Tibial artery (tissue), 4 donors: ENCODE measurements at regions not wholly inside any gene's neighbourhood (a gene's known extent, or its start where the extent isn't known, plus 50 kb on each side); places are given as distances from the start of the nearest gene placed in this dataset.
"Not testable (repeated sequence)": the region's sequence is repeated elsewhere in the genome, so short reads cannot be mapped to it uniquely, and the experiment has no call there.

Experiments
- DNase-seq, 2 donors: peaks; one replicate each; pipeline ENCODE4 v3.0.0-alpha.2; 2019
- H3K27ac ChIP-seq, 2 donors: fragments of 200-600 bp; sonication (generic) in 1 of 2; 1 replicate in 1 of 2; 2 replicates in 1 of 2; pipeline ENCODE4 v1.5.1; 2018 to 2019; ENCODE audit warnings: mild to moderate bottlenecking in 1 of 2
- H3K27me3 ChIP-seq, 2 donors: fragments of 200-600 bp; sonication (generic) in 1 of 2; one replicate each; pipeline versions ENCODE4 v1.5.1 to v1.6.0; 2016 to 2019
- H3K36me3 ChIP-seq, 3 donors: fragments of 200-600 bp; sonication (generic) in 2 of 3; one replicate each; pipeline ENCODE4 v1.5.1; 2016 to 2019; ENCODE audit warnings: mild to moderate bottlenecking in 2 of 3
- H3K4me1 ChIP-seq, 4 donors: fragments of 200-600 bp; sonication (generic) in 2 of 4; 1 replicate in 3 of 4; 2 replicates in 1 of 4; pipeline ENCODE4 v1.5.1; 2016 to 2019
- H3K4me3 ChIP-seq, 2 donors: fragments of 200-600 bp; sonication (generic) in 1 of 2; 1 replicate in 1 of 2; 2 replicates in 1 of 2; pipeline ENCODE4 v1.5.1; 2018 to 2019; ENCODE audit warnings: mild to moderate bottlenecking in 2 of 2
- H3K9me3 ChIP-seq, 3 donors: fragments of 200-600 bp; sonication (generic) in 1 of 3; one replicate each; pipeline ENCODE4 v1.5.1; 2016 to 2019
- CTCF ChIP-seq, 2 experiments: fragments of 200-600 bp in 1 of 2; fragments of 450-650 bp in 1 of 2; IDR thresholded peaks; one replicate each; pipeline ENCODE4 v1.5.1; 2017 to 2019; ENCODE audit warnings: antibody characterized with exemption in 2 of 2, mild to moderate bottlenecking in 1 of 2, moderate library complexity in 1 of 2
- intact Hi-C: fragments of 100-400 bp; cut with DNase I; formaldehyde crosslinking; loops from one replicate; pipeline ENCODE4 v1.15.0; 2023; ENCODE audit warnings: low total_unique reads

DNA sequence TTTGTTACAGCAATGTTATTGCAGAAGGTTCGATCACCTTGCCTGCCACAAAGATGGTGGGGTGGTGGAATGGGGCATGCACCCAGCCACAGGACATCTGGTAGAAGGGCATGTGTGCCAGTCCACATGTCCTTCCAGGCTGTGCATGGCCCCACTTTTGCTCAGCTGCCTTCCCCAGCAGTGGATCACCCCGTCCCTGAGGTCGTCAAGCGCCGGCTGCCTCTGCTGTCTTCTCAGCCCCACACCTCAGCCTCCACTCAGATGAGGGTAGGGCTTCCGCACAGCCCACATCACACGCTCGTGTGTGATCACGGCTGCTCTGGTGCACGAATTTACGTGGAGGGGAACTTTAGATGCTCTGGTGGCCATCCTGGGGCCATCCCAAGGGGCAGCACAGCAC lies 109.5 kb upstream of the PMEPA1 start:
- no peak for TF ChIP-seq CTCF (IDR thresholded peaks at IDR 0.05)
- Histone ChIP-seq H3K27ac (no peak overlapping the region), H3K36me3 (no peaks in the 10 kb centered on the region), H3K27me3 (peaks cover 0 to 6% of the 10 kb centered on the region in 2 donors), H3K4me1 (peaks cover 0 to 8% (median 0%) of the 10 kb centered on the region in 4 donors), H3K9me3 (no peaks in the 10 kb centered on the region), H3K4me3 (no peak overlapping the region)
- intact Hi-C loops: no loop called here
- no peak for DNase-seq

DNA sequence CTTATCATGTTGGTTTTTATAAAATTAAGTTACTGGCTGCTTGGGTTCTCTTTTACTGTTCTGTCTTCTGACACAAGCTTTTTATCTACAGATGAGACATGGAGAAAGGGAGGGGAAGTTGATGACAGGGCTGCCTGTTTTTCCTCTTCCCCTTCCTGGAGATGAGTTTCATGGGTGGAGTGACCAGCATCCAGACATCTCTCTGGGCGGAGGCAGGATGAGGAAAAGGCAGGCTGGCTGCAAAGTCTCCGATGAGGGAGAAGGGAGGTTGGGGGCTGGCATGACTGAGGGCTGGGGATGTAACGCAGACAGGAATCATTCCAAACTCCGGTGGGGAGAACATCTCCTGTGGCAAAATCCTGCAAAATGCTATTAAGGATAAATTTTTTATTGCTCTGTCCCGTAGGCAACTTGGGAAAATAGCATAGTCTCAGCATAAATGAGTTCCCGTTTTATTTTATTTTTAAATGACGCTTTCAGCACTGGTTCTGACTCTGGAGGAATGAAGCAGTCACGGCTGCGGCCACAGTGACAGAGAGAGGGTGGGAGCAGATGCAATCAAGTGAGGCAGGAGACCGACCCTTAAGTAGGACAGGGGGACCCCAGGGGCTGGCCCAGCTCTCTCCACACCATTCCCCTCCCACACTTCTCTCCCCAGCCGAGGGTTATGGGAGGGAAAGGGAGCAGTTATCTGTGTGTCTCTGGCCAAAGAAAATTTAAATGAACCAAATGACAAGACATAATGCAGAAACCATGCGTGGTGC lies 108.8 kb upstream of the PMEPA1 start:
- Histone ChIP-seq H3K36me3 (no peaks in the 10 kb centered on the region), H3K27ac (no peak overlapping the region), H3K9me3 (no peaks in the 10 kb centered on the region), H3K4me3 (no peak overlapping the region), H3K27me3 (peaks cover 0 to 6% of the 10 kb centered on the region in 2 donors), H3K4me1 (peaks cover 0 to 8% (median 0%) of the 10 kb centered on the region in 4 donors)
- intact Hi-C loops: no loop called here
- DNase-seq: peak in 1 of 2 donors; percentile 26
- no peak for TF ChIP-seq CTCF (IDR thresholded peaks at IDR 0.05)

GRCh38 chr20:57815405-57815804 lies 105.6 kb upstream of the PMEPA1 start:
- no peak for TF ChIP-seq CTCF (IDR thresholded peaks at IDR 0.05)
- H3K9me3 ChIP-seq: no peaks in the 10 kb centered on the region
- H3K36me3 ChIP-seq: no peaks in the 10 kb centered on the region
- peaks cover 0 to 10% (median 4%) of the 10 kb centered on the region in 4 donors for H3K4me1 ChIP-seq
- intact Hi-C loops: no loop called here
- H3K4me3 ChIP-seq: no peak overlapping the region
- no peak overlapping the region for H3K27ac ChIP-seq
- no peak for DNase-seq
- no peaks in the 10 kb centered on the region for H3K27me3 ChIP-seq

DNA sequence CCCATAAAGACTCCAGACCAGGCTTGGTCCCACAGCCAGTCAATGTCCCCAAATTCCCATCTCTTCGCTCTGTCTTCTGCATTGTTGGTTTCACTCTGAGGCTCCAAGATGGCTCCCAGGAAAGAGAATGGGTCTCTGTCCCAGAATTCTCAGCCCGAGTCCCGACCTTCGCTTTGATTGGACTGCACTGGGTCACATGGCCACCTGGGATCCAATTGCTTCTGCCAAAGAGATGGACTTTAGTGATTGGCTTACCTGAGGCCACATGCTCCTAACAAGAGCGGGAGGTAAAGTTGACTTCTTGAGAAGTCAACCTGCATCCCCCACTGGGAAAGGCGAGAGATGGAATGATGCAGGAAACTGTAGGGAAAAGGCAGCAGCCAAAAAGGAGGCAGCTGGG lies 104.7 kb upstream of the PMEPA1 start:
- no peak overlapping the region for H3K4me3 ChIP-seq
- intact Hi-C loops: no loop called here
- DNase-seq: no peak
- no peak for TF ChIP-seq CTCF (IDR thresholded peaks at IDR 0.05)
- H3K27me3 ChIP-seq: no peaks in the 10 kb centered on the region
- H3K27ac ChIP-seq: no peak overlapping the region
- peaks cover 0 to 12% (median 4%) of the 10 kb centered on the region in 4 donors for H3K4me1 ChIP-seq
- H3K9me3 ChIP-seq: no peaks in the 10 kb centered on the region
- H3K36me3 ChIP-seq: no peaks in the 10 kb centered on the region

DNA sequence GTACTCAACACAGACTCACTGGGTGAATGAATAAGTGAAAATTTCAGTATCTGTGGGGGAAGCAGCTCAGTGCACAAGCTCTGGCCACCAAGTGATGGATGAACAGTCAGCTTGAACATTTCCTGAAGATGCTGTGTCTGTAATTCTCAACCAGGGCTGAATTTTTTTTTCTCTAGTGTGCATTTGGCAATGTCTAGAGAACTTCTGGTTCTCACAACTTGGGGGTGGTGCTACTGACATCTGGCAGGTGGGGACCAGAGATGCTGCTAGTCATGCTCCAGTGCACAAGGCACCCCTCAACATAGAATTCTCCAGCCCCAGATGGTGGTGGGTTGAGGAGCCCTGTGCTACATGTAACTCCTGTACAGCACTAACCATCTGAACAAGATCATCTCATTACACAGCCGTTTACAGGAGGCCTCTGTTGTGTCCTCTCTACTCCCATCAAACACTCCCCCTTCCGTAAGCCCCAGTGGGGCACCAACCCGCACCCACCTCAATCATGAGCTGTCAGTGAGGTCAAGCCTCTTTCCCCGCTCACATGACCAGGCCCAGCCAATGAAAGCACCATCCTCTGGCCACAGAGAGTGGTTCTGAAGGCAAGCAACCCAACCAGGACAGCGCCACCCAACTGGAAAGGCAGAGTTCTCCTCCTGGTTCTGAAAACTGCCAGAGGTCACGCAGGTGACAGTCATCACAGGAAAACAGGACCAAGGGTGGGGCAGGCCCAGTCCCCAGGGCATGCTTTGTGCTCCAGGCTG lies 103.9 kb upstream of the PMEPA1 start:
- Histone ChIP-seq H3K27ac (no peak overlapping the region), H3K9me3 (no peaks in the 10 kb centered on the region), H3K36me3 (no peaks in the 10 kb centered on the region), H3K4me1 (peaks cover 0 to 12% (median 4%) of the 10 kb centered on the region in 4 donors), H3K27me3 (no peaks in the 10 kb centered on the region), H3K4me3 (no peak overlapping the region)
- intact Hi-C loops: no loop called here
- no peak for DNase-seq
- TF ChIP-seq CTCF (IDR thresholded peaks at IDR 0.05): no peak

DNA sequence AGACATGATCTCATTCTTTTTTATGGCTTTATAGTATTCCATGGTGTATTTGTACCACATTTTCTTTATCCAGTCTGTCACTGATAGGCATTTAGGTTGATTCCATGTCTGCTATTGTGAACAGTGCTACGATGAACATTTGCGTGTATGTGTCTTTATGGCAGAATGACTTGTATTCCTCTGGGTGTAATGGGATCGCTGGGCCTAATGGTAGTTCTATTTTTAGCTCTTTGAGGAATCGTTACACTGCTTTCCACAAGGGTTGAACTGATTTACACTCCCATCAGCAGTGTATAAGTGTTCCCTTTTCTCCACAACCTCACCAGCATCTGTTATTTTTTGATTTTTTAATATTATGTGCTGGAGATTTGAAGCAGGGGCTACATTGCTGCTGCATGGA lies 102.8 kb upstream of the PMEPA1 start:
- H3K9me3 ChIP-seq, intact Hi-C loops, DNase-seq: not testable (repeated sequence)

More for the DNA sequence above, 102.8 kb upstream of the PMEPA1 start:
- not testable (repeated sequence) for H3K4me3 ChIP-seq, H3K36me3 ChIP-seq, H3K27me3 ChIP-seq, H3K27ac ChIP-seq
- peaks cover 0 to 12% (median 4%) of the 10 kb centered on the region in 4 donors for H3K4me1 ChIP-seq
